ENCODE measurements at regions not wholly inside any gene's neighbourhood (a gene's known extent, or its start where the extent isn't known, plus 50 kb on each side); places are given as distances from the start of the nearest gene placed in this dataset.
A peak's percentile ranks its signal among the peaks of the same experiment; 100 is the strongest.

GRCh38 chr2:122980671-122981070 is 1044.4 kb upstream of the CNTNAP5 start:
- TF ChIP-seq CTCF (IDR thresholded peaks at IDR 0.05) (no peak), EP300 (IDR thresholded peaks at IDR 0.05) (peak in 1 of 4 donors; percentile 45), POLR2A (IDR thresholded peaks at IDR 0.05) (no peak)
